A673 (cell line): ENCODE measurements at regions not wholly inside any gene's neighbourhood (a gene's known extent, or its start where the extent isn't known, plus 50 kb on each side); places are given as distances from the start of the nearest gene placed in this dataset.

Source experiments
- EZH2 ChIP-seq: fragments of 200-600 bp; sonication (generic); IDR thresholded peaks from 2 replicates; pipeline ENCODE4 v1.6.1; 2017; ENCODE audit warnings: borderline replicate concordance, low read depth, mild to moderate bottlenecking, mixed read lengths, antibody characterized with exemption, low read length; ENCODE audit not compliant: poor library complexity, severe bottlenecking
- TF ChIP-seq, protein P1 (sequence below): fragments of 300-800, 200-600 bp; sonication (generic); conservative IDR thresholded peaks from 2 replicates; pipeline ENCODE4 v1.5.1; 2017; ENCODE audit warnings: low read depth, mild to moderate bottlenecking, antibody characterized with exemption, low read length, moderate library complexity, mixed read lengths

DNA sequence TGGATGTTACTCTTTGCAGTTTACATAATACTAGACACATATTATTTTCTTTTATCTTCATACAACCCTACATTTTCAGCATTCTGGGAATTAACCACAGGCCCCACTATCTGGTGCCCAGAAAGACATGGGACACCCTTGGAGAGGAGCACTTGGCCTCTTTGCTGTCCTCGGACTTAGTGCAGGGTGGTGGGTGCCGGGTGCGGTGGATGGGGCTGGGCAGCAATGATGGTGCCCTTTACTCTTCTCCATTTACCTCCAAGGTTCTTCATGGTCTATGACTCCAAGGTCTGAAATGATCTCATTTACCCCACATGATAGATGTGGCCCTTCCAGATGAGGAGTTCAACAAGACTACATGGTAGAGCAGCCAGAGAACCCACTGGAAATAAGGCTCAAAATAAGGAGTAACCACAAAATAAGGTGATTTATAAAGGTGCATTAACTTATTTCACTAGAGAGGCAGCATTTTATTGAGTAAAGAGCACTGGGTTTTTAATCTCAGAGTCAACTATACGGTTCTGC, 56.2 kb upstream of the IGFBP3 start:
- TF ChIP-seq, protein P1, sequence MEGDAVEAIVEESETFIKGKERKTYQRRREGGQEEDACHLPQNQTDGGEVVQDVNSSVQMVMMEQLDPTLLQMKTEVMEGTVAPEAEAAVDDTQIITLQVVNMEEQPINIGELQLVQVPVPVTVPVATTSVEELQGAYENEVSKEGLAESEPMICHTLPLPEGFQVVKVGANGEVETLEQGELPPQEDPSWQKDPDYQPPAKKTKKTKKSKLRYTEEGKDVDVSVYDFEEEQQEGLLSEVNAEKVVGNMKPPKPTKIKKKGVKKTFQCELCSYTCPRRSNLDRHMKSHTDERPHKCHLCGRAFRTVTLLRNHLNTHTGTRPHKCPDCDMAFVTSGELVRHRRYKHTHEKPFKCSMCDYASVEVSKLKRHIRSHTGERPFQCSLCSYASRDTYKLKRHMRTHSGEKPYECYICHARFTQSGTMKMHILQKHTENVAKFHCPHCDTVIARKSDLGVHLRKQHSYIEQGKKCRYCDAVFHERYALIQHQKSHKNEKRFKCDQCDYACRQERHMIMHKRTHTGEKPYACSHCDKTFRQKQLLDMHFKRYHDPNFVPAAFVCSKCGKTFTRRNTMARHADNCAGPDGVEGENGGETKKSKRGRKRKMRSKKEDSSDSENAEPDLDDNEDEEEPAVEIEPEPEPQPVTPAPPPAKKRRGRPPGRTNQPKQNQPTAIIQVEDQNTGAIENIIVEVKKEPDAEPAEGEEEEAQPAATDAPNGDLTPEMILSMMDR: no peak
- TF ChIP-seq EZH2: no peak
